ENCODE measurements at regions not wholly inside any gene's neighbourhood (a gene's known extent, or its start where the extent isn't known, plus 50 kb on each side); places are given as distances from the start of the nearest gene placed in this dataset.

DNA sequence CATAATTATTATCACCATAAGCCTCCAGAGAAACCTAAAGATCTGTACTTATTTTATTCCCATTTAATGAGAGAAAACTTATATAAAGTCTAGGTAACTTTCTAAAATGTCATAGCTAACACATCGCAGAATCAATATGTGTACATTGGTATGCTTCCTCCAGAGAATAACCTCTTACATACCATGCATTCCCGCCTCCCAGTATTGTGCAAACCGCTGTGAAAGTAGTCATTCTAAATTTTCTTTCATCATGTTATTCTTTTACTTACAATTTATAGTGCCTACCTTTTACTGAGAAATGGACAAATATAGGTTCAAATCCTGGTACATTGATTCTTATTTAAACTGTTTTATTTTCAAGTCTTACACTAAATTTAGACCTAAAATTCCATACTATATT is 463.4 kb downstream of the LRFN5 start:
- TF ChIP-seq, protein P1, sequence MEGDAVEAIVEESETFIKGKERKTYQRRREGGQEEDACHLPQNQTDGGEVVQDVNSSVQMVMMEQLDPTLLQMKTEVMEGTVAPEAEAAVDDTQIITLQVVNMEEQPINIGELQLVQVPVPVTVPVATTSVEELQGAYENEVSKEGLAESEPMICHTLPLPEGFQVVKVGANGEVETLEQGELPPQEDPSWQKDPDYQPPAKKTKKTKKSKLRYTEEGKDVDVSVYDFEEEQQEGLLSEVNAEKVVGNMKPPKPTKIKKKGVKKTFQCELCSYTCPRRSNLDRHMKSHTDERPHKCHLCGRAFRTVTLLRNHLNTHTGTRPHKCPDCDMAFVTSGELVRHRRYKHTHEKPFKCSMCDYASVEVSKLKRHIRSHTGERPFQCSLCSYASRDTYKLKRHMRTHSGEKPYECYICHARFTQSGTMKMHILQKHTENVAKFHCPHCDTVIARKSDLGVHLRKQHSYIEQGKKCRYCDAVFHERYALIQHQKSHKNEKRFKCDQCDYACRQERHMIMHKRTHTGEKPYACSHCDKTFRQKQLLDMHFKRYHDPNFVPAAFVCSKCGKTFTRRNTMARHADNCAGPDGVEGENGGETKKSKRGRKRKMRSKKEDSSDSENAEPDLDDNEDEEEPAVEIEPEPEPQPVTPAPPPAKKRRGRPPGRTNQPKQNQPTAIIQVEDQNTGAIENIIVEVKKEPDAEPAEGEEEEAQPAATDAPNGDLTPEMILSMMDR (IDR thresholded peaks at IDR 0.05) = no peak
- no peak for TF ChIP-seq POLR2A (IDR thresholded peaks at IDR 0.05)

All from lower leg skin (tissue), 3 donors.